ENCODE measurements at regions not wholly inside any gene's neighbourhood (a gene's known extent, or its start where the extent isn't known, plus 50 kb on each side); places are given as distances from the start of the nearest gene placed in this dataset.

- H3K4me3 ChIP-seq (ENCODE audit: control insufficient read depth, low read depth, low read length) = no peak overlapping the region
- DNase-seq (ENCODE audit: low read depth) = no peak
- no peak for TF ChIP-seq CTCF (conservative IDR thresholded peaks at IDR 0.05; ENCODE audit: control insufficient read depth, insufficient read depth, low read depth, low read length)
Measured at GRCh38 chr13:81800433-81800832, 1459.5 kb upstream of the SPRY2 start.

- no peak for DNase-seq (ENCODE audit: low read depth)
Measured at GRCh38 chr13:81795710-81796109, 1454.8 kb upstream of the SPRY2 start.

GRCh38 chr13:81791641-81792040 is 1450.7 kb upstream of the SPRY2 start:
- TF ChIP-seq CTCF (conservative IDR thresholded peaks at IDR 0.05; ENCODE audit: control insufficient read depth, insufficient read depth, low read depth, low read length) = no peak
- H3K4me3 ChIP-seq (ENCODE audit: control insufficient read depth, low read depth, low read length) = no peak overlapping the region
- DNase-seq (ENCODE audit: low read depth) = no peak

More at GRCh38 chr13:81795710-81796109, 1454.8 kb upstream of the SPRY2 start:
- H3K4me3 ChIP-seq (ENCODE audit: control insufficient read depth, low read depth, low read length) = no peak overlapping the region
- TF ChIP-seq CTCF (conservative IDR thresholded peaks at IDR 0.05; ENCODE audit: control insufficient read depth, insufficient read depth, low read depth, low read length) = no peak

- no peak for DNase-seq (ENCODE audit: low read depth)
- no peak for TF ChIP-seq CTCF (conservative IDR thresholded peaks at IDR 0.05; ENCODE audit: control insufficient read depth, insufficient read depth, low read depth, low read length)
- no peak overlapping the region for H3K4me3 ChIP-seq (ENCODE audit: control insufficient read depth, low read depth, low read length)
Measured at GRCh38 chr13:81781471-81781870, 1440.5 kb upstream of the SPRY2 start.

GRCh38 chr13:81779876-81780275 is 1439.0 kb upstream of the SPRY2 start:
- TF ChIP-seq CTCF (conservative IDR thresholded peaks at IDR 0.05; ENCODE audit: control insufficient read depth, insufficient read depth, low read depth, low read length) = no peak
- no peak overlapping the region for H3K4me3 ChIP-seq (ENCODE audit: control insufficient read depth, low read depth, low read length)
- no peak for DNase-seq (ENCODE audit: low read depth)

GRCh38 chr13:81778350-81778749 is 1437.4 kb upstream of the SPRY2 start:
- no peak overlapping the region for H3K4me3 ChIP-seq (ENCODE audit: control insufficient read depth, low read depth, low read length)
- DNase-seq (ENCODE audit: low read depth) = no peak
- no peak for TF ChIP-seq CTCF (conservative IDR thresholded peaks at IDR 0.05; ENCODE audit: control insufficient read depth, insufficient read depth, low read depth, low read length)

- DNase-seq (ENCODE audit: low read depth) = no peak
- TF ChIP-seq CTCF (conservative IDR thresholded peaks at IDR 0.05; ENCODE audit: control insufficient read depth, insufficient read depth, low read depth, low read length) = no peak
- H3K4me3 ChIP-seq (ENCODE audit: control insufficient read depth, low read depth, low read length) = no peak overlapping the region
Measured at GRCh38 chr13:81773263-81773662, 1432.3 kb upstream of the SPRY2 start.

All from fibroblast of mammary gland (primary cell).